HG02970 (cell line): ENCODE measurements at regions not wholly inside any gene's neighbourhood (a gene's known extent, or its start where the extent isn't known, plus 50 kb on each side); places are given as distances from the start of the nearest gene placed in this dataset.

Experiments used
- ATAC-seq: cut with Tn5 transposase; IDR thresholded peaks from one replicate; pipeline ENCODE4 v1.9.1; 2021; ENCODE audit warnings: mild to moderate bottlenecking, moderate library complexity, moderate number of reproducible peaks; ENCODE audit not compliant: unreplicated experiment, low FRiP score

DNA sequence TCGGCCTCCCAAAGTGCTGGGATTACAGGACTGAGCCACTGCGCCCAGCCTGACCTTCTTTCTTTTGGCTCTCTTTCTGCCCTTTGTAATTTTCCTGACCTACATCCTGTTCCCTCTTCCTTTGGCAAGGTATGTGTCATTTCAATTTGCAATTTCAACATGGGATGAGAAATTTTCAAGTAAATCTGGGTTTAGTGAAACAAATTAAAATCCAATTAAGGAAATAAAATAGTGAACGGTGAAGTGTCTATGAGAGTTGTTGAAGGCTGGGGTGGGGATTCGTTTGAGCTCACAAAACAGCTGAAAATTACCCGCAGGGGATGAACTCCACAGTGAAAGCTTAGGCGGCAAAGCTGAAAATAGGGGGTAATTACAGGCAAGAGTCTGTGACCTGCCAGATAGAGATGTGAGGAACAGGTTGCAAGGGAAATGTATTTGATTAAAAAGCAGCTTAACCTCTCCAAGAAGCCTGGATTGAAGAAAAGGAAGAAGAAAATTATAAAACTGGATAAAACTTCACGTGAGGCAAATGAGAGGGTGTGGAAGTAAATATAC, 277.7 kb downstream of the UTP18 start:
- no peak for ATAC-seq

DNA sequence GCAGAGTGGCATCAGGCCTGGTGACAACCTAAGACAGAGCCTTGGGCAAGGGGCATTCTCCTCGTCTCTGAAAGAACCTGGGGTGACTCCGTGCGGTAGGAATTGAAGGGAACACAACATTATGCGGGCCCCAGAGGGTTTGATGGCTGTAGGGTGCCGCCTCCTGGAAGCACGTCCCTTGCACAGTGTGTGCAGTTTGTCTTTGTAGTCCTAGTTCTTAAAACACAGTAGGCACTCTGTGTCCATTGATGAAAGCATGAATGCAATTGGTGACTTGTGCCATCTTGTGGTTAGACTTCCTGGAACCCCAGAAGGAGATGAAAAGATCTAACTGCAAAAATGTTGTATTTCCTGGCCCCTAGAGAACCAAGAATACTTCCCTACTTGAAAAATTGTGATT, 279.8 kb downstream of the UTP18 start:
- ATAC-seq, result no peak

- no peak for ATAC-seq
Observed at GRCh38 chr17:51541215-51541614, 280.9 kb downstream of the UTP18 start.

- ATAC-seq, result no peak
Observed at GRCh38 chr17:51546114-51546513, 285.8 kb downstream of the UTP18 start.

DNA sequence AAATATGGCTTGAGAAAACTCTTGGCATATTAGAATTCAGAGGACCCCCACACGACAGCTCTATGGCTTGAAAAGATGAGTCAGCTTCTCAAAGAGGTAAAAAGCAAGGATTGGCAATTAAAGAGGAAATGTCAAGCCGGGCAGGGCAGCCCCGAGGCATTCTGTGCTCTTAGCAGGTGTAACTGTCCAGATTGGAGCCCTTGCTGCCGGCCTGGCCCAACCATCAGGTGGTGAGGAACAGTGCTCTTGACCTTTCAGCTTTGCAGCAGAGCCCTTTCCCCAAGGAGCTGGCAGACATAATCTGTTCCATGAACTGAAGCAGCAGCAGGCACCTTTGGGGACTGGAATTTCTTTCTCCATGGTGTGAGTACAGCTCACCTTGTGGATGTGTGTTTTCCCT, 287.8 kb downstream of the UTP18 start:
- ATAC-seq, result no peak

DNA sequence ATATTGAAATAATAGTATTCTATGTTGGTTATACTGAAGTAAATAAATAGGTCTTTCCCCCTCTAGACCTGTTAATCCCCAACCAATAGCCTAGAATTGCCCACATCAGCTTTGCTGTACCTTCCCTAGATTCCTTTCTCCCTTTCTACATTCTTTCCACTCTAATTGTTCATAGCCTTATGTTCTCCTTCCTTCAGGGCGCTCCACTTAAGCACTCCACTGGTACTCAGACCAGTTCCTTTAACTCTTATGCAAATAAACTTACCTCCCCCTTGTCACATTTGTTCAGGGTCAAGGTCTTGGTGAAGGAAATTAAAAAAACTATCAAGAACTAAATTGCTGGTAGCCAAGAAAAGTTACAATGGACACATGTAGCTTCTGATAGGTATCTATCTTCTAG, 294.8 kb downstream of the UTP18 start:
- no peak for ATAC-seq

- ATAC-seq, result no peak
Observed at GRCh38 chr17:51559778-51560177, 299.4 kb downstream of the UTP18 start.

DNA sequence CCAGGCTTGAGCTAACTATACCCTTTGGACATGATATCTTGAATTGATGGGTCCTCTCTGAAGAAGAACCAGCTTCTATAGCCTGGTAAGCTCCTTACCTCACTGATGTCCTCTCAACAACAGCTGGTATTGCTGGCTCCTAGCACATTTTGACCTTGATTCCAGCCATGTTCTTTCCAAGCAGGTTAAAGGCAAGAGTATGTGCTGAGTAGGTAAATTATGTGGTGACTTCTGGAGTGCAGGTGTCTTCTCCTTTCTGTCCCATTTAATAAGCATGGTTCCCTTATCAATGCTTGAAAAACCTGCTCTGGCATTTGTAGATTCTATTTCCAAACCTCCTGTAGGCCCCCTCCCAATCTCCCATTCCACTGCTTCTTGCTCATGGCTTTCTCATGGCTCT, 300.1 kb downstream of the UTP18 start:
- ATAC-seq, result no peak

DNA sequence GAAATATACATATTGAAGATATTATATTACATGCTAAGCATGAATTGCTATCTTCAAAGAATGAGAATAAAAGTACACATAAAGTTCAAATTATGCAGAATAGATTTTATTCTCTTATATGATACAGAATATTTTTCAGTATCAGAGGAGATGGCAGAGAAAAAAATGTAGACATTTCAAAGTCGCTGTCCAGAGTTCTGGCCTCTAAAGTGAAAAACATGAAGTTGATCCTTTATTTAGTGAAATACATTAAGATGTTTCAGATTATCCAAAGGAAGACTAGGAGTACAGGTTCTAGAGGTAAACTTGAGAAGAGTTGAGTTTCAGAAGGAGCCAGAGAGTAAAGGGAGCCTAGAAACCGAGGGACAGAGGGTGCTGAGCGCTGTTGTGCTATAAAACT, 303.6 kb downstream of the UTP18 start:
- no peak for ATAC-seq

GRCh38 chr17:51572115-51572514, 311.8 kb downstream of the UTP18 start:
- ATAC-seq, result no peak
